Mesenchymal stem cell (in vitro differentiated cells and primary cell): ENCODE measurements at regions not wholly inside any gene's neighbourhood (a gene's known extent, or its start where the extent isn't known, plus 50 kb on each side); places are given as distances from the start of the nearest gene placed in this dataset.

Experiments used
- DNase-seq: peaks from one replicate; pipeline ENCODE4 v3.0.0-alpha.2; 2013
- H2AFZ ChIP-seq: one replicate; pipeline ENCODE4 v1.6.1; 2013; ENCODE audit warnings: low read depth, mild to moderate bottlenecking, control low read depth, inconsistent platforms, low read length, moderate library complexity
- H2AK5ac ChIP-seq: 2 replicates; pipeline ENCODE4 v1.6.1; 2013; ENCODE audit warnings: low read length, moderate library complexity, mild to moderate bottlenecking, inconsistent platforms; ENCODE audit not compliant: severe bottlenecking
- H2BK120ac ChIP-seq: one replicate; pipeline ENCODE4 v1.6.1; 2013; ENCODE audit warnings: low read depth, mild to moderate bottlenecking, inconsistent platforms, low read length, moderate library complexity
- H2BK12ac ChIP-seq, 2 experiments: one replicate each; pipeline ENCODE4 v1.6.1; 2013; ENCODE audit warnings: inconsistent platforms in 2 of 2, low read length in 2 of 2, mild to moderate bottlenecking in 2 of 2, moderate library complexity in 2 of 2, control low read depth in 1 of 2
- H2BK15ac ChIP-seq: one replicate; pipeline ENCODE4 v1.6.1; 2013; ENCODE audit warnings: mild to moderate bottlenecking, low read depth, inconsistent platforms; ENCODE audit not compliant: poor library complexity, severe bottlenecking
- H2BK5ac ChIP-seq: 2 replicates; pipeline ENCODE4 v1.6.1; 2013; ENCODE audit warnings: low read depth, mild to moderate bottlenecking, low read length, control low read depth, inconsistent platforms; ENCODE audit not compliant: poor library complexity, severe bottlenecking
- H3K14ac ChIP-seq, 2 experiments: one replicate each; pipeline ENCODE4 v1.6.1; 2013; ENCODE audit warnings: inconsistent platforms in 2 of 2, low read length in 2 of 2, control low read depth in 1 of 2, mild to moderate bottlenecking in 1 of 2, moderate library complexity in 1 of 2
- H3K18ac ChIP-seq, 2 experiments: one replicate each; pipeline ENCODE4 v1.6.1; 2013; ENCODE audit warnings: inconsistent platforms in 2 of 2, low read length in 2 of 2, control low read depth in 1 of 2, low read depth in 1 of 2, mild to moderate bottlenecking in 1 of 2
- H3K23ac ChIP-seq, 2 experiments: one replicate each; pipeline ENCODE4 v1.6.1; 2013; ENCODE audit warnings: inconsistent platforms in 2 of 2, low read length in 2 of 2, mild to moderate bottlenecking in 2 of 2, moderate library complexity in 2 of 2, control low read depth in 1 of 2
- H3K27ac ChIP-seq: 2 replicates; pipeline ENCODE4 v1.5.1; 2013; ENCODE audit warnings: mild to moderate bottlenecking, moderate library complexity, low read length, control low read depth, inconsistent platforms; ENCODE audit not compliant: poor library complexity, severe bottlenecking
- H3K27me3 ChIP-seq, 2 experiments: 2 replicates each; pipeline versions ENCODE4 v1.6.1 to v1.7.0; 2013; ENCODE audit warnings: low read length in 2 of 2, mild to moderate bottlenecking in 2 of 2, moderate library complexity in 2 of 2, control low read depth in 1 of 2, inconsistent platforms in 1 of 2; ENCODE audit not compliant: control insufficient read depth in 1 of 2, insufficient read depth in 1 of 2
- H3K36me3 ChIP-seq, 2 experiments: 2 replicates each; pipeline versions ENCODE4 v1.6.1 to v1.7.0; 2013; ENCODE audit warnings: low read length in 2 of 2, control low read depth in 1 of 2, inconsistent platforms in 1 of 2, low read depth in 1 of 2, mild to moderate bottlenecking in 1 of 2; ENCODE audit not compliant: insufficient read depth in 2 of 2, control insufficient read depth in 1 of 2
- H3K4ac ChIP-seq, 2 experiments: one replicate each; pipeline ENCODE4 v1.6.1; 2013; ENCODE audit warnings: inconsistent platforms in 2 of 2, low read length in 2 of 2, mild to moderate bottlenecking in 2 of 2, moderate library complexity in 2 of 2, control low read depth in 1 of 2, low read depth in 1 of 2
- H3K4me1 ChIP-seq: 2 replicates; pipeline ENCODE4 v1.6.1; 2013; ENCODE audit warnings: low read depth, low read length, control low read depth; ENCODE audit not compliant: control insufficient read depth, insufficient read depth
- H3K4me2 ChIP-seq: 2 replicates; pipeline ENCODE4 v1.6.1; 2013; ENCODE audit warnings: low read length, mild to moderate bottlenecking, inconsistent platforms; ENCODE audit not compliant: poor library complexity, severe bottlenecking
- H3K4me3 ChIP-seq, 2 experiments: 2 replicates each; pipeline versions ENCODE4 v1.5.1 to v1.7.0; 2013; ENCODE audit warnings: low read length in 2 of 2, mild to moderate bottlenecking in 2 of 2, control low read depth in 1 of 2, low read depth in 1 of 2; ENCODE audit not compliant: insufficient read depth in 1 of 2
- H3K79me1 ChIP-seq: replicated peaks from 2 replicates; pipeline ENCODE4 v1.6.1; 2013; ENCODE audit warnings: mild to moderate bottlenecking, control low read depth, low read length, inconsistent platforms; ENCODE audit not compliant: poor library complexity, severe bottlenecking
- H3K9ac ChIP-seq: 2 replicates; pipeline ENCODE4 v1.7.0; 2013; ENCODE audit warnings: mild to moderate bottlenecking, low read length, moderate library complexity
- H3K9me3 ChIP-seq: 2 replicates; pipeline ENCODE4 v1.7.0; 2013; ENCODE audit warnings: mild to moderate bottlenecking, low read length; ENCODE audit not compliant: control insufficient read depth
- H4K8ac ChIP-seq: one replicate; pipeline ENCODE4 v1.6.1; 2013; ENCODE audit warnings: inconsistent platforms, mild to moderate bottlenecking, low read length, moderate library complexity
- H4K91ac ChIP-seq: one replicate; pipeline ENCODE4 v1.6.1; 2013; ENCODE audit warnings: mild to moderate bottlenecking, low read length, inconsistent platforms
- WGBS: methylation state at CpG from one replicate; pipeline ENCODE4 v1.1.7; 2013; ENCODE audit warnings: mixed read lengths; 5-methylcytosine and 5-hydroxymethylcytosine counted together

DNA sequence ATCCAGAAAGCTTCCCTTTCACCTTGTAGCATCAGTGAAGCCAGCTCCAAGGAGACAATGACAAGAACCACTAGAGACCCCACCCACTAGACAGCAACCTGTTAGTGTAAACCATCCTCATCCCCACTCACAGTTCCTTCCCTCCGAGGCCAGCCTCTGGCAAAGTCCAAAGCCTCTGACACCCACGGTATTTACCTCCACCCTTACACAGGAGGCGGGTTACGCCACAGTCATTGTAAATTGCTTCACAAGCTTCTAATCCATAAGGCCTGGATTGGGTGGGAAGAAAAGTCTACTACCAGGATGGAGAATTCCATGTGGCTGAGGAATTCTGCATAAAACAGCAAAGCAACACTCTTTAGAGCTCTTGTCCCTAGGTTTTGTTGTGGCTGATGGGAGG, 287.4 kb downstream of the BUD13 start:
- H2BK15ac ChIP-seq = no peak overlapping the region
- no peaks in the 10 kb centered on the region for H3K79me1 ChIP-seq
- H2AK5ac ChIP-seq = no peak overlapping the region
- no peaks in the 10 kb centered on the region for H3K4me1 ChIP-seq
- H2BK120ac ChIP-seq = no peak overlapping the region
- H3K27me3 ChIP-seq = peaks cover 0 to 33% of the 10 kb centered on the region in 2 experiments
- no peak overlapping the region for H2BK5ac ChIP-seq
- no peak overlapping the region for H3K4me3 ChIP-seq
- H3K27ac ChIP-seq = no peak overlapping the region
- no peak overlapping the region for H3K23ac ChIP-seq
- H3K4ac ChIP-seq = no peak overlapping the region
- 73% methylated on average over 3 of the region's 4 CpGs for WGBS
- H3K9ac ChIP-seq = no peak overlapping the region
- H4K91ac ChIP-seq = no peak overlapping the region
- no peak overlapping the region for H3K4me2 ChIP-seq
- no peaks in the 10 kb centered on the region for H3K36me3 ChIP-seq
- no peak overlapping the region for H3K18ac ChIP-seq
- H4K8ac ChIP-seq = no peak overlapping the region
- H2BK12ac ChIP-seq = no peak overlapping the region
- no peak overlapping the region for H3K14ac ChIP-seq
- no peak for DNase-seq
- no peak overlapping the region for H2AFZ ChIP-seq
- no peaks in the 10 kb centered on the region for H3K9me3 ChIP-seq

DNA sequence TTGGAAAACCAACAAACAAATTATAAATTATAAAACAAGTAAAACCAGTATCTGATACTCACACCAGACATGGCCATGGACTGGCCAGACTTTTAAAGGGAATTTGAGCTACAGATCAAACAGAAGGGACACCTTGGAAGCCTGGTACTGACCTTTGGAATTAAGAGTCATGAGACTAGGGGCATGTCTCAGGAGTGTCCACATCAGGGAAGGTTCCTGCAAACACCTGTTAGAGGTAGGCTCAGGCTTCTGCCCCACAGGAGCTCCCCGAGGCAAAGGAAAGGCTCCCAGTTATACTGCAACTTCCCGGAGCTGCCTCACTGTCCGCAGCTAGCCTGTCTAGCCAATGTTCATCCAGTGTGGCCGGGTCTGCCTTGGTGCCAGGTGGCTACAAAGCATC, 290.1 kb downstream of the BUD13 start:
- H3K14ac ChIP-seq = no peak overlapping the region
- no peaks in the 10 kb centered on the region for H3K4me1 ChIP-seq
- peaks cover 0 to 21% of the 10 kb centered on the region in 2 experiments for H3K27me3 ChIP-seq
- no peak overlapping the region for H3K18ac ChIP-seq
- H2BK120ac ChIP-seq = no peak overlapping the region
- H3K23ac ChIP-seq = no peak overlapping the region
- no peak overlapping the region for H2AFZ ChIP-seq
- no peak overlapping the region for H4K8ac ChIP-seq
- H2BK12ac ChIP-seq = no peak overlapping the region
- no peak overlapping the region for H3K4me2 ChIP-seq
- H4K91ac ChIP-seq = no peak overlapping the region
- H2BK5ac ChIP-seq = no peak overlapping the region
- H3K36me3 ChIP-seq = no peaks in the 10 kb centered on the region
- no peak overlapping the region for H2BK15ac ChIP-seq
- no peak overlapping the region for H3K27ac ChIP-seq
- H3K9me3 ChIP-seq = no peaks in the 10 kb centered on the region
- H3K4ac ChIP-seq = no peak overlapping the region
- no peak for DNase-seq
- no peaks in the 10 kb centered on the region for H3K79me1 ChIP-seq
- 85% methylated on average over 4 of the region's 4 CpGs for WGBS
- no peak overlapping the region for H2AK5ac ChIP-seq
- H3K9ac ChIP-seq = no peak overlapping the region
- no peak overlapping the region for H3K4me3 ChIP-seq

DNA sequence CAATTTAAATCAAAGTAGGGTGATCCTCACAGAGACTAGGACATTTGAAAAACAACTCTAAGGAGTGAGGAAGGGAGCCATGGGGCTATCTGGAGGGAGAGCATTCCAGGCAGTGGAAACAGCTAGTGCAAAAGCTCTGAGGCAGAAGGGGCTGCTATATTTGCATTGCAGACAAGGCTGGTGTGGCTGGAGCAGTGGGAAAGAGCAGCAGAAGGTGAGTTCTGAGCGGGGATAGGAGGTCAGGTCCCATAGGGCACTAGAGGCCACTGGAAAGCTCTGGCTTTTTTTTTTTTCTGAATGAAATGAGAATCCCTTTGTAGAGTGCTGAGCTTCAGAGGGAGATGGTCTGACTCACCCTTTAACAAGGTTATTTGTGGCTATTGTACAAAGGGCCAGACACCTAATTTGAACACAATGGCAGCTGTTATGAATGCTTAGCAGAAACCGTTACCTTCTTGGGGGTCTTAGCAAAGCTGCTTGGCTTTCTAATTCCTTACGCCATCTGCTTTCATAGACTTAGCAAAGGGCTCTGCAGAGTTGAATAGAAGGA, 291.6 kb downstream of the BUD13 start:
- Histone ChIP-seq H3K27ac (no peak overlapping the region), H3K4ac (no peak overlapping the region), H3K36me3 (no peaks in the 10 kb centered on the region), H2BK120ac (no peak overlapping the region), H3K18ac (no peak overlapping the region), H4K8ac (no peak overlapping the region), H3K23ac (no peak overlapping the region), H2BK12ac (no peak overlapping the region), H2AK5ac (no peak overlapping the region), H3K9ac (no peak overlapping the region), H3K79me1 (no peaks in the 10 kb centered on the region), H3K9me3 (no peaks in the 10 kb centered on the region), H2BK5ac (no peak overlapping the region), H2AFZ (no peak overlapping the region), H3K4me2 (no peak overlapping the region), H3K27me3 (peaks cover 0 to 27% of the 10 kb centered on the region in 2 experiments), H2BK15ac (no peak overlapping the region), H3K4me3 (no peak overlapping the region), H3K14ac (no peak overlapping the region), H3K4me1 (no peaks in the 10 kb centered on the region), H4K91ac (no peak overlapping the region)
- DNase-seq = no peak
- WGBS = 66% methylated on average over 3 of the region's 3 CpGs

DNA sequence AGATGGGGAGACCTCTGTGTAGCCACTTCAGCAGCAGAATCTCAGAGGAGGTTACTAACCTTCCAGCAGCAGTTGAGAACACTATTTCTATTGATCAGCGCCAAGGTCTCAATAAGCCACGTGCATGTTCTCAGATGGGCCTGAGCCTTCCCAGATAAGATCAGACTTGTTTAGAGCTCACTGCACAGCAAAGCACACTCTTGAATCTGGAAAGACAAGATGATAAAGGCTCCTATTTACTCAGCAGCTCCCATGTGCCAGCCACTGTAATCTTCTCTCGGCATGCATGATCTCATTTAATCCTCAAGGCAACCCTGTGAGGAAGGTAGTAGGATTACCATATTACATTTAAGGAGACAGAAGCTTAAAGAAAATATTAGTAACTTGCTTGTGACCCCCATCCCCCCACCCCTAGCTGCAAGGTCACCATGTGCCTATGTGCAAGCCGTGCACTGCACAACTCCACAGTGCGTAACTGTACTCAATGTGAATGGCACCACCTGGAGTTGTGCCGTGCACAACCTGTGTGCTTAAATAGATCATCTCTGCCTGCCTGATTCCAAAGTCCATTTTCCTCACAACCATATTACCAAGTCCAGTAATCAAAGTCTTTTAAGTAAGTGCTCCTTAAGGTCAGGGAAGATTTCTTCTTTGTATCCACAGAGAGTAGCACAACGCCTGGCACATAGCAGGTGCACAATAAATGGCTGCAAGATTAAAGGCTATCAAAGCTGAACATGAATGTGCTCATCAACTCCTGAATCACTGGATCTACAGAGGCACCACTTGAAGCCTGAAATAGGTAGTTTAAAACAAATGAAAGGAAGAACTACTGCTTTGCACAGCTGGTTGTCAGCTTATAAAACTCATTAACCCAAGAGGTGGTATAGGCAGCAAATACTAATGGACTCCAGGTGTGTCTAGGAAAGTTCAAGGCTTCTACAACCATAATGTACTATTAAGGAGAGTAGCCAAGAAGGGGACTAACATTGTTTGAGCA, 293.8 kb downstream of the BUD13 start:
- no peak overlapping the region for H3K9ac ChIP-seq
- H3K79me1 ChIP-seq = no peaks in the 10 kb centered on the region
- H3K4ac ChIP-seq = no peak overlapping the region
- no peaks in the 10 kb centered on the region for H3K4me1 ChIP-seq
- H3K9me3 ChIP-seq = no peaks in the 10 kb centered on the region
- H2AFZ ChIP-seq = no peak overlapping the region
- H3K18ac ChIP-seq = no peak overlapping the region
- H4K91ac ChIP-seq = no peak overlapping the region
- H2BK12ac ChIP-seq = no peak overlapping the region
- no peak overlapping the region for H2BK120ac ChIP-seq
- DNase-seq = no peak
- H3K4me3 ChIP-seq = no peak overlapping the region
- H3K27ac ChIP-seq = no peak overlapping the region
- H2AK5ac ChIP-seq = no peak overlapping the region
- no peak overlapping the region for H2BK15ac ChIP-seq
- H3K14ac ChIP-seq = no peak overlapping the region
- WGBS = 75% methylated on average over 7 of the region's 7 CpGs
- peaks cover 0 to 21% of the 10 kb centered on the region in 2 experiments for H3K27me3 ChIP-seq
- no peaks in the 10 kb centered on the region for H3K36me3 ChIP-seq
- no peak overlapping the region for H3K4me2 ChIP-seq
- no peak overlapping the region for H3K23ac ChIP-seq
- H2BK5ac ChIP-seq = no peak overlapping the region
- no peak overlapping the region for H4K8ac ChIP-seq
